Neural cell (in vitro differentiated cells): ENCODE measurements at regions not wholly inside any gene's neighbourhood (a gene's known extent, or its start where the extent isn't known, plus 50 kb on each side); places are given as distances from the start of the nearest gene placed in this dataset.
"Not testable (repeated sequence)": the region's sequence is repeated elsewhere in the genome, so short reads cannot be mapped to it uniquely, and the experiment has no call there.

ENCODE experiments used
- H2AFZ ChIP-seq: fragments of 200-600, 300-800 bp; sonication (generic), shearing (Covaris generic); 2 replicates; pipeline ENCODE4 v1.6.0; 2014; ENCODE audit warnings: low read depth, mild to moderate bottlenecking, antibody characterized with exemption, low read length, moderate library complexity
- H3F3A ChIP-seq: fragments of 200-600 bp; shearing (Covaris generic); 2 replicates; pipeline ENCODE4 v1.6.1; 2016; ENCODE audit warnings: mild to moderate bottlenecking, moderate library complexity, mixed read lengths, antibody characterized with exemption, low read length; ENCODE audit not compliant: insufficient read depth, poor library complexity, severe bottlenecking
- H3K27ac ChIP-seq: fragments of 200-600, 300-800 bp; sonication (generic), shearing (Covaris generic); 2 replicates; pipeline ENCODE4 v1.5.1; 2014; ENCODE audit warnings: mild to moderate bottlenecking, low read length, moderate library complexity
- H3K27me3 ChIP-seq: fragments of 300-800, 200-600 bp; sonication (generic), shearing (Covaris generic); 2 replicates; pipeline ENCODE4 v1.6.0; 2014; ENCODE audit warnings: mild to moderate bottlenecking, low read depth, low read length, moderate library complexity; ENCODE audit not compliant: insufficient read depth
- H3K36me3 ChIP-seq: fragments of 300-800, 200-600 bp; sonication (generic), shearing (Covaris generic); 2 replicates; pipeline ENCODE4 v1.5.1; 2014; ENCODE audit warnings: mild to moderate bottlenecking, antibody characterized with exemption, low read length, moderate library complexity; ENCODE audit not compliant: insufficient read depth
- H3K4me2 ChIP-seq: fragments of 300-800, 200-600 bp; sonication (generic), shearing (Covaris generic); 2 replicates; pipeline ENCODE4 v1.6.0; 2014; ENCODE audit warnings: mild to moderate bottlenecking, low read length
- H3K4me3 ChIP-seq: fragments of 300-800, 200-600 bp; sonication (generic), shearing (Covaris generic); 2 replicates; pipeline ENCODE4 v1.5.1; 2014; ENCODE audit warnings: mild to moderate bottlenecking, low read length, moderate library complexity
- H3K79me2 ChIP-seq: fragments of 200-600 bp; shearing (Covaris generic); replicated peaks from 2 replicates; pipeline ENCODE4 v1.6.0; 2014; ENCODE audit warnings: mild to moderate bottlenecking, low read length, moderate library complexity; ENCODE audit not compliant: insufficient read depth
- H3K9ac ChIP-seq: fragments of 300-800, 200-600 bp; sonication (generic), shearing (Covaris generic); 2 replicates; pipeline ENCODE4 v1.6.1; 2016; ENCODE audit warnings: mild to moderate bottlenecking, low read length, mixed read lengths
- H3K9me2 ChIP-seq: fragments of 200-600 bp; shearing (Covaris generic); 2 replicates; pipeline ENCODE4 v1.6.1; 2016; ENCODE audit warnings: mild to moderate bottlenecking, low read length, mixed read lengths; ENCODE audit not compliant: insufficient read depth
- H3K9me3 ChIP-seq: fragments of 200-600, 300-800 bp; sonication (generic), shearing (Covaris generic); 2 replicates; pipeline ENCODE4 v1.6.1; 2016; ENCODE audit warnings: mild to moderate bottlenecking, mixed run types, low read length, moderate library complexity, mixed read lengths
- H4K20me1 ChIP-seq: fragments of 200-600 bp; shearing (Covaris generic); 2 replicates; pipeline ENCODE4 v1.6.1; 2016; ENCODE audit warnings: mild to moderate bottlenecking, mixed run types; ENCODE audit not compliant: insufficient read depth
- CTCF ChIP-seq: fragments of 450-650 bp; IDR thresholded peaks from 2 replicates; pipeline ENCODE4 v1.5.1; 2014; ENCODE audit warnings: antibody characterized with exemption, mild to moderate bottlenecking, moderate library complexity; ENCODE audit not compliant: poor library complexity, severe bottlenecking
- EP300 ChIP-seq: fragments of 450-650 bp; conservative IDR thresholded peaks from 2 replicates; pipeline ENCODE4 v1.6.1; 2014; ENCODE audit warnings: antibody characterized with exemption, mild to moderate bottlenecking, moderate library complexity; ENCODE audit not compliant: poor library complexity, severe bottlenecking
- EZH2 ChIP-seq: fragments of 200-600, 300-800 bp; shearing (Covaris generic), sonication (generic); IDR thresholded peaks from 2 replicates; pipeline ENCODE4 v1.6.1; 2014; ENCODE audit warnings: antibody characterized with exemption, low read length, borderline replicate concordance, mild to moderate bottlenecking; ENCODE audit not compliant: insufficient read depth, poor library complexity, severe bottlenecking
- MXI1 ChIP-seq: fragments of 450-650 bp; conservative IDR thresholded peaks from 2 replicates; pipeline ENCODE4 v1.6.1; 2014; ENCODE audit warnings: antibody characterized with exemption, mild to moderate bottlenecking; ENCODE audit not compliant: poor library complexity, severe bottlenecking
- POLR2AphosphoS5 ChIP-seq: IDR thresholded peaks from 2 replicates; pipeline ENCODE4 v1.6.1; 2012
- RAD21 ChIP-seq: fragments of 450-650 bp; conservative IDR thresholded peaks from 2 replicates; pipeline ENCODE4 v1.6.1; 2014; ENCODE audit warnings: antibody characterized with exemption, mild to moderate bottlenecking, moderate library complexity
- REST ChIP-seq: IDR thresholded peaks from 2 replicates; pipeline ENCODE4 v1.6.1; 2012; ENCODE audit warnings: borderline replicate concordance
- SMC3 ChIP-seq: fragments of 450-650 bp; conservative IDR thresholded peaks from 2 replicates; pipeline ENCODE4 v1.6.1; 2014; ENCODE audit warnings: antibody characterized with exemption, mild to moderate bottlenecking, moderate library complexity; ENCODE audit not compliant: poor library complexity
- TAF1 ChIP-seq: IDR thresholded peaks from 2 replicates; pipeline ENCODE4 v1.6.1; 2012; ENCODE audit warnings: low read depth

DNA sequence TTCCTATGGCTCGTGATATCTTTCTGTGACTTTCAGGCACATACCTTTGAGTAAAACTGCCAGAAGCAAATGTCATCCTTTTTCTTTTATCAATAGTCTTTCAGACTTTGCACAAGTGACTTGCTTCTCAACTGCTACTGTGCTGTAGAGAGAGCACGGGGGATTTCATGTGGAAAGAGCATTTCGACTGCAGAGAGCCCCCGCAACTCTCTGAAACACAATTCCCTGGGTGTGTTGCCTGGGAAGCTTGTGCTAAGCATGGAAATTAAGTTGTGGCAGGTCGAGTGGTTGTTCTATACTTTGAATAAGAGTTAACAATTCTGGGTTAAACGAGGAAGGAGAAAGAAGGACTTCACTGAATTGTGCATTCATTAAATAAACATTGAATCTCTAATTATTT lies 659.1 kb downstream of the TDRD15 start:
- Histone ChIP-seq H3K27ac (no peak overlapping the region), H3K4me2 (no peak overlapping the region), H2AFZ (no peak overlapping the region), H3K79me2 (no peaks in the 10 kb centered on the region), H3K9me3 (no peaks in the 10 kb centered on the region), H3K4me3 (no peak overlapping the region), H3K36me3 (no peaks in the 10 kb centered on the region), H3F3A (no peaks in the 10 kb centered on the region), H4K20me1 (no peaks in the 10 kb centered on the region), H3K9ac (no peak overlapping the region), H3K27me3 (no peaks in the 10 kb centered on the region), H3K9me2 (no peaks in the 10 kb centered on the region)
- no peak for TF ChIP-seq RAD21
- no peak for TF ChIP-seq EP300
- no peak for TF ChIP-seq MXI1
- TF ChIP-seq SMC3: no peak
- TF ChIP-seq POLR2AphosphoS5: no peak
- TF ChIP-seq EZH2: no peak
- TF ChIP-seq TAF1: no peak
- TF ChIP-seq CTCF: no peak
- TF ChIP-seq REST: no peak

GRCh38 chr2:21787941-21788340 lies 664.2 kb downstream of the TDRD15 start:
- Histone ChIP-seq H3K4me3 (no peak overlapping the region), H3F3A (no peaks in the 10 kb centered on the region), H3K4me2 (no peak overlapping the region), H3K9ac (no peak overlapping the region), H3K79me2 (no peaks in the 10 kb centered on the region), H2AFZ (no peak overlapping the region), H3K36me3 (no peaks in the 10 kb centered on the region), H3K9me3 (no peaks in the 10 kb centered on the region), H3K9me2 (no peaks in the 10 kb centered on the region), H4K20me1 (no peaks in the 10 kb centered on the region), H3K27me3 (no peaks in the 10 kb centered on the region), H3K27ac (no peak overlapping the region)
- TF ChIP-seq EZH2 (no peak), SMC3 (no peak), TAF1 (no peak)

DNA sequence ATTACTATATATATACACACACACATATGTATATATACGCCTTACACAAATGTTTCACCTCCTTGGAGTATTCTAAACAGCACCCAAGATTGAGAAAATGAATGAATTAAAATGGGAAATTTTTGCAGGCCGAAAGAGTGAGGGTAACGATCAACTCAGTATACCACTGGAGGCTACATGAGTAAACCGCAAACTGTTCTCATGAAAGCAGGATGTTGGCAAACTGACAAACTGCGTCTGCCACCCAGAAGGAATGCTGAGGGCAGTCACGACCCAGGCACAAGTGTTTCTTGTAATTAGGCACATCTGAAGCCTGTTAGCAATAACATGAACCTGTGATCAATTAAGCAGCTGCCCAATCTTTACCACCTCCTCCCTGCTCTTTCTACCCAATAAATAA lies 666.5 kb downstream of the TDRD15 start:
- H3K9me3 ChIP-seq, H3K79me2 ChIP-seq, H2AFZ ChIP-seq, H3K4me2 ChIP-seq, H3F3A ChIP-seq, H3K9me2 ChIP-seq, H4K20me1 ChIP-seq, H3K36me3 ChIP-seq, H3K4me3 ChIP-seq, H3K9ac ChIP-seq, H3K27me3 ChIP-seq, H3K27ac ChIP-seq: not testable (repeated sequence)
